Urinary bladder (tissue), 3 donors: ENCODE measurements at regions not wholly inside any gene's neighbourhood (a gene's known extent, or its start where the extent isn't known, plus 50 kb on each side); places are given as distances from the start of the nearest gene placed in this dataset.

Experiments
- DNase-seq: peaks from one replicate; pipeline ENCODE4 v3.0.0-alpha.2; 2015; ENCODE audit errors: extremely low spot score
- H3K27ac ChIP-seq: one replicate; pipeline ENCODE4 v1.5.1; 2013; ENCODE audit warnings: low read depth, mild to moderate bottlenecking, moderate library complexity
- H3K36me3 ChIP-seq: one replicate; pipeline ENCODE4 v1.6.1; 2013; ENCODE audit warnings: mild to moderate bottlenecking, moderate library complexity; ENCODE audit not compliant: insufficient read depth
- H3K4me1 ChIP-seq: one replicate; pipeline ENCODE4 v1.6.1; 2013; ENCODE audit warnings: mild to moderate bottlenecking, moderate library complexity; ENCODE audit not compliant: insufficient read depth
- H3K4me3 ChIP-seq: one replicate; pipeline ENCODE4 v1.5.1; 2013; ENCODE audit warnings: low read depth, low read length
- WGBS: extraction: QIAGEN DNeasy Blood & Tissue Kit; methylation state at CpG from one replicate; pipeline ENCODE4 v1.1.7; 2013; 5-methylcytosine and 5-hydroxymethylcytosine counted together
- donor health status: healthy with polysubstance abuse.
- donor health status: healthy.

DNA sequence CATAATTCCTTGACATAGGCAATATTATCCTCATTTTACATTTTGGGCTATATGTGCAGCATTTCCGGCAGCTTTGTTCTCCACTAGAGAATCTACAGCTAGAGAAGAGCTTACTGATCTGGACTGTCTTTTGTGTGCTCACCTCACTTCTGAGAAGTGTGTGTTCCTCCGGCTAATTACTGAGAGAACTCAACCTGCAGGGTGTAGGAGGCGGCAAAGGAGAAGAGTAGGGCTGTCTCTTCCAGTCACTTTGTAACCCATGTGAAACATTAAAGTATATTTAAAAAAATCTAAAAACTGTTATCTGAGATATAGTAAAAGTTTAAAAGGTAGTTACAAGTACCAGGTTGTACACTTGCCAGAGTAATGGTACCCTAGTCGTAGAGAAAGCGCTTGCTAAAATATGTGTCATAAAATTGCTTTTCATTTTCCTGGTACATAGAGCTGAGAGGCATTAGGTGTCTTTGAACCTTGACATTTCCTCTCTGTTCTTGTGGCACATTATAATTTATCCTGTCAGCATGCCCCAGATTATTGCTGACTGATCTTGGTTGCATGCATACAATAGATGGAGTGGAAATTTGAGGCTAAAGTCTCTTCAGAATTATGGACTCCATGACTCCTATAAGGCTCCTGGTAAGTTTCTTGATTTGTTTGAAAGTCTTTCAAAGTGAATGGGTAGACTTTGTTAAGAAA is 381.9 kb downstream of the LMO7 start:
- H3K4me3 ChIP-seq = no peak overlapping the region
- no peak overlapping the region for H3K27ac ChIP-seq
- DNase-seq = no peak
- H3K4me1 ChIP-seq = no peaks in the 10 kb centered on the region
- no peaks in the 10 kb centered on the region for H3K36me3 ChIP-seq
- 96% methylated on average over 5 of the region's 5 CpGs for WGBS

DNA sequence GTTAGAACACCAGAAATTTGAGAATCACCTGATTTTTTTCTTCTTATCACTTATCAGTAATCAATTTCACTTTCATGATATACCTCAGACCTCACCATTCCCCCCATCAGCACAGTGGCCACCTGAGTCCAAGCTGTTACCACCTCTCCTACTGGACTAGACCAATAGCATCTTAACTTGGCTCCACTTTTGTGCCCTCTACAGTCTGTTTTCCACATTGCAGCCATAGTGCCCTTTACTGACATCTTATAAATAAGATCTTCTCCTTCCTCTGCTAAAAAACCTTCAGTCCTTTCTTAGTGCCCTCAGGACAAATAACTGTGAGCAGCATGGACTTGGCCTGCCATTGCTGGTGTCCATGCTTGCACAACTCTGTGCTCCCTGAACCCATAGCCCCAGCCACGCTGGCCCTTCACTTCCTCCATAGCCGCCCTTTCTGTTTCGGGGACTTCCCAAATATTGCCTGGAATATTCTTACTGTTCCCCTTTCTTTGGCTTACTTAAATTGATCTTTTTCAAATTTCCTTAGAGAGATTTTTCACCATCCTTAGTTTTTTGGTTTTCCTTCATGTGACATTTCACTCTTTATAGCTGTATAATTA is 380.8 kb downstream of the LMO7 start:
- DNase-seq = no peak
- 96% methylated on average over 3 of the region's 3 CpGs for WGBS
- H3K36me3 ChIP-seq = no peaks in the 10 kb centered on the region
- no peak overlapping the region for H3K4me3 ChIP-seq
- H3K4me1 ChIP-seq = no peaks in the 10 kb centered on the region
- H3K27ac ChIP-seq = no peak overlapping the region

DNA sequence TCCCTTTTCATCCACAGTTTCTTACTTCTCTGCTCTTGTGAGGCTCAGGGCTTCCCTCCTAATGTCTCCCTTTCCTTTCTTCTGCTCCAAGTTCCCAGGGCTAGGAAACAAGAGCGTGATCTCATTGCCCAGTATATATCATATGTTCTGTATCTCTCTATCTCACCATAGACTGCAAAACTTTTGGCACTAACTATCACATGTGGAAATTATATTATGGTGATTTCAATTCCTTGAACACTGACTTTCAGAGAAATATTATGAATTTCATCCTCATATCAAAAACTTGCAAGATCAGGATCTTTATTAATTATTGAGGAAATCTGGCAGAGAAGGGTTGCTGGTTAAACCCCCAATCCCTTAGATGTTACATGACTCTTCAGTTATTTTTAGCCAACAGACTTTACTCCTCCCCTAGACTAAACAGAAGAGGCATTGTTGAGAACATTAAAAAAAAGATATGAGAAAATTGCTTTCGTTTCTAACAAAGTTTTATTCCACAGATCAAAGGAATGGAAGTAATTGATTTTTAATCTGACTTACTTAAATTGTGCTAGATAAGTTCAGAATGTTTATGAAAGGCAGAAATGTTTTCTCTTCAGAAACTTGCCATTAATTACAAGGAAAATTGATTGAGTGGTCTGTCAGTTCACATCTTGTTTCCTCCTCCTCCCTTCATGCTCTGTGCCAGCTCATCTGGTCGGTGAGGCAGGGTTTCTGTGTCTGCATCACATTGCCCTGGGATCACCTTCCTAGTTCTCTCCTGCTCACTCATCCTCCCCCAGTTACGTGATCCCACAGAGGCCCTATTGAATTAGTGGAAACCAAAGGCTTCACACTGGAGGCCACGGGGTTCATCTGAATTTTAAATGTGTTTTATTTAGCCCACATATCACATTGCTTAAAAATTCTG is 378.5 kb downstream of the LMO7 start:
- 44% methylated on average over 5 of the region's 5 CpGs for WGBS
- no peaks in the 10 kb centered on the region for H3K4me1 ChIP-seq
- DNase-seq = no peak
- no peak overlapping the region for H3K27ac ChIP-seq
- H3K36me3 ChIP-seq = no peaks in the 10 kb centered on the region
- no peak overlapping the region for H3K4me3 ChIP-seq

DNA sequence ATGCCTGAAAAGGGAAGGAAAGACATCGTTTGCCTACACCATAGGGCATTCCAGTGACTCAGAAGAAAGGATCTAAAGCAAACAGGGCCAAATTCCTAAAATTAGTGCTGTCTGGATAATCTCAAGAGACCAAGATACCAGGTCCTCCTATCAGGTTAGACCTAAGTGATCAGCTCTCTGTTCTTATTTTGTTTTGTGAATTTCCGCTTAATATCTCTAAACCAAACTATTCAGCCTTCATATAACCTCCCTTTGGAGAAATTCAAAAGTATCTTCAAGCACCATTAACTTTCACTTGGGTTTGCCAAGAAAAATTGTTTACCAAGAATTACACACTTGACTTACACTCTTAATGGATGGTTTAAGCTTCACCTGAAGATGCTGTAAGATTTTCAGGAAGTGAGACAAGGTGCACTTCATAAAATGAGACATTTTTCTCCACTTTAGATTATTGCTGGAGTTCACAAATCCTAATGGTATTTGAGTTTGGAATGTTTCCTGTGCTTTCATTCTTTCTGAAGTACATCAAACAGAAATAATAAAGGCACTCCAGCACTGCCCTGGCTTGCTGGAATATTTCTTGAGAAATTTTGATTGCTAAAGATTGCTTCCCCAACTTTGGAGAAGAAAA is 376.1 kb downstream of the LMO7 start:
- Histone ChIP-seq H3K36me3 (no peaks in the 10 kb centered on the region), H3K27ac (no peak overlapping the region), H3K4me3 (no peak overlapping the region), H3K4me1 (no peaks in the 10 kb centered on the region)
- WGBS = 76% methylated on average over 2 of the region's 2 CpGs
- no peak for DNase-seq

DNA sequence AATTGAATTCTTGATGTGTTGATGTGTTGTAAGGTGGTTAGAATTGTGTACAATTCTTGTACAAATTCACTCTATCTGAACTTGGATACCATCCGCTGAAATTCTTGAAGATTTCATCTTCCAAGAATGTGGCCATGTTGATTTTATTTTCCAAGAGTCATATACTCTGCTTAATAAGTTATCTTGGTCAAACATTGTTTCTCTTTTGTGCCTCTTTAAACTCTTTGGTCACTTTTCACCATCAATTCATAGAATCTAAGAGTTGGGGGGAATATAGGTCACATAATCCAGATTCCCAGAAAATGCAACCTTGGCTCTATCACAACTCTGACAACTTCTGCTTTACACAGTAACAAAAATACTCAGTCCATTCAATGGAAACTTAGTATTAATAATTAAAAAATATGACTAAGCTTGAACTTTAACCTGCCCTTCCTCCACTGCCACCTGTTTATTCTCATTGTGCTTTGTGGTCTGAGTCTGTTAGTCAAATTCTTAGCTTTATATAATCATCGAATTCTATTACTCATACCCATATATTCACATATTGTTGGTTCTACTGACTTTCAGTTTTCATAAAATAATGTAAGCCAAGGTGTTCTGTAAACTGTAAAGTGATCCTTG is 373.2 kb downstream of the LMO7 start:
- no peak for DNase-seq
- Histone ChIP-seq H3K4me1 (no peaks in the 10 kb centered on the region), H3K4me3 (no peak overlapping the region), H3K36me3 (no peaks in the 10 kb centered on the region), H3K27ac (no peak overlapping the region)
- 71% methylated on average over 2 of the region's 2 CpGs for WGBS

DNA sequence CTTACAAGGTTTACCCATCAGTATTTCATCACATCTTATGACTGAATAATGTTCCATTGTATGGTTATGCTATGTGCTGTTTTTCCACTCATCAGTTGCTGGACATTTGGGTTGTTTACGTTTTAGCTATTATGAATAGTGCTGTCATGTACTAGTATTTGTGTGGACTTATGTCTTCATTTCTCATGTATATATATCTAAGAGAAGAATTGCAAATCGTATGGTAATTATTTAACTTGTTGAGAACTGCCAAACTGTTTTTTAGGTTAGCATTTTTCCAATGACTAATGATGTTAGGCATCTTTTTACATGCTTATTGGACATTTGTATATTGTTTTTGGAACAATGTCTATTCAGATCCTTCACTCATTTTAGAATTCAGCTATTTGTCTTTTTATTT is 368.3 kb downstream of the LMO7 start:
- WGBS = 90% methylated on average over 2 of the region's 2 CpGs
- H3K36me3 ChIP-seq = no peaks in the 10 kb centered on the region
- DNase-seq = no peak
- no peaks in the 10 kb centered on the region for H3K4me1 ChIP-seq
- no peak overlapping the region for H3K4me3 ChIP-seq
- no peak overlapping the region for H3K27ac ChIP-seq

DNA sequence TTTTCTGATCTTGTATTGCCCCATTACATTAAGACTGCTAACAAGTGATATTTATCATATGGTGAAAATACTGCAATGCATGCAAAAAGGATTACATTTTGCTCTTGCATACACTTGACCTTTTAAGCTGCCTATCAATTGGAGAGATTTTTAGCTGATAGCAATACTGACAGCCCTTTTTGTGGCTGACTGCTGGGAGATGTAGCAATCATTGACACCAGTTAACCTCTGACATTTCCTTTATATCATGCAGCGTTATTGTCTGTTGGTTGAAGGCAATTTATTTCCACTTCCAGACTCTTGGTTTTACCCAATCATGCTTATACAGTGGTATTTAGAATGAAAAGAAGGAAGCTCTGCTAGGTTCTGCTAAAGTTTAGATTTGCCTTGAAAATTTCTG is 364.0 kb downstream of the LMO7 start:
- DNase-seq = no peak
- Histone ChIP-seq H3K27ac (no peak overlapping the region), H3K4me3 (no peak overlapping the region), H3K36me3 (no peaks in the 10 kb centered on the region), H3K4me1 (no peaks in the 10 kb centered on the region)
- 44% methylated on average over 1 of the region's 1 CpG for WGBS

DNA sequence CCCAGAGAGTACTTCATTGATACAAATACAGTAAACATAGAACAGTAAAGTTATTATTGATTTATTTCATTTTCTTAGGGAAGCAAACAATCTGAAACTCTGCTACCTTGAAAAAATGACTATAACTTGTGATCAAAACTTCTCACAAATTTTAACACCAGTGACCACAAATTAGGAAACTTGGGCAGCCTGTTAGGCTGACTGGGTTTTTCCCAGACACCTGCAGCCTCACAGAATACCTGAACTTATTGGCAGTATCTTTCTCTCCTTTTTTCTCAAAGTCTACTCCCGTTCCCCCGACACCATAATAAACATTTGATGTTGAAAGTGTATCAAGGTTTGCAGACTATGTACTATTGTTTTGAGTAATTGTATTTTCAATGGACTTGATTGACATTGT is 360.5 kb downstream of the LMO7 start:
- H3K4me1 ChIP-seq = no peaks in the 10 kb centered on the region

DNA sequence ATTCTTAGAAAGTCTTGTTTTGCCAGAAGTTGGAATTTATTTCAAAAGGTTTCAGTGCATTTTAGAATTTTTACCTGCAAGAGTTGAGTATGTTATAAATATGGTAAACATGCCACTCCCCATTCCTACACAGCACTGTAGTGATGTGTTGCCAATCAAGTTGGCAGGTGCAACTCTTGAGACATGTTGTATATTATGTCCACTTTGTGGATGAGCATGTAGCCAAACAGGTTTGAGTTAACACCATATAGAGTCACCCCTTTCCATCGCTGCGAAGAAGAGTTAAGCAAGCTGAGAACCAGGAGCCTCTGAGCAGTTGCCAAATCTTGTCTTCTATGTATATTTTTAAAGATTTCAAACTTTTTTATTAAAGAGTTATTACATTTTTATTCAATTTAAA is 359.8 kb downstream of the LMO7 start:
- Histone ChIP-seq H3K4me1 (no peaks in the 10 kb centered on the region), H3K36me3 (no peaks in the 10 kb centered on the region), H3K27ac (no peak overlapping the region), H3K4me3 (no peak overlapping the region)
- no peak for DNase-seq
- WGBS = 89% methylated on average over 2 of the region's 2 CpGs

More for the DNA sequence above, 360.5 kb downstream of the LMO7 start:
- H3K4me3 ChIP-seq = no peak overlapping the region
- H3K27ac ChIP-seq = no peak overlapping the region
- no peak for DNase-seq
- H3K36me3 ChIP-seq = no peaks in the 10 kb centered on the region
- WGBS = 93% methylated on average over 2 of the region's 2 CpGs

DNA sequence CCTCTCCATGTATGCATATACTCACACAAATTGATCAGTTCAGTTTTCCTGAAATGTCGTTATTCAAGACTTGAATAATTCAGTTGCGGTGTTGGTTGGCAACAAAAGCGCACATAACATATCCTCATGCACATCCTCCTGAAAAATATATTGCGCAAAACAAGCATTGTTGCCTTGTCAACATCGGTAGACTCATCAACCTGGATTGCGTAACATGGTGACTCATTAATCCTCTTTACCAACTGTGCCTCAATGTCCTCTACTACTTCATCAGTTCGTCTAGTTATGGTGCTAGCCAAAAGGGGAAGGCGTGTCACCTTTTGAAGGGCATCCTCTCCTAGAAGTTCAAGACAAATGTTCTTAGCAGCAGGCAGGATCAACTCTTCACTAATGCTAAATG is 357.7 kb downstream of the LMO7 start:
- no peaks in the 10 kb centered on the region for H3K36me3 ChIP-seq
- no peak overlapping the region for H3K4me3 ChIP-seq
- no peak overlapping the region for H3K27ac ChIP-seq
- DNase-seq = no peak
- H3K4me1 ChIP-seq = no peaks in the 10 kb centered on the region
- 96% methylated on average over 8 of the region's 8 CpGs for WGBS

DNA sequence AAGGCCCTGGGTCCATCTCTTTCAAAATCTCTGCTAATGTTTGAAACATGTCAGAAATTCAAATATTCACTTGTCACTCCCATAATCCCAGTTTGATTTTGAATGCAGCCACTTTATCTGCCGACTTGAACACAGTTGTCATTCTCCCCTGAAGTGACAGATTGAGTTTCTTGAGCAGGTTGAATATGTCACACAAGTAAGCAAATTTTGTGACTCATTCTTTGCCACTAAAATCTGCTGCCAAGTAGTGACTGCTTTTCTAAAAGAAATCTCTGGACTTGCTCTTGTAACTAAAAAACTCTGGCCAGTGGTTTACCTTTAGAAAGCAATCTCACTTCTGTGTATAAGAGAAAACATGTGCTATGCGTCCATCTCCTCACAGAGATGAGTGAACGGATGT is 357.1 kb downstream of the LMO7 start:
- Histone ChIP-seq H3K4me1 (no peaks in the 10 kb centered on the region), H3K4me3 (no peak overlapping the region), H3K36me3 (no peaks in the 10 kb centered on the region), H3K27ac (no peak overlapping the region)
- 73% methylated on average over 3 of the region's 3 CpGs for WGBS
- DNase-seq = no peak

DNA sequence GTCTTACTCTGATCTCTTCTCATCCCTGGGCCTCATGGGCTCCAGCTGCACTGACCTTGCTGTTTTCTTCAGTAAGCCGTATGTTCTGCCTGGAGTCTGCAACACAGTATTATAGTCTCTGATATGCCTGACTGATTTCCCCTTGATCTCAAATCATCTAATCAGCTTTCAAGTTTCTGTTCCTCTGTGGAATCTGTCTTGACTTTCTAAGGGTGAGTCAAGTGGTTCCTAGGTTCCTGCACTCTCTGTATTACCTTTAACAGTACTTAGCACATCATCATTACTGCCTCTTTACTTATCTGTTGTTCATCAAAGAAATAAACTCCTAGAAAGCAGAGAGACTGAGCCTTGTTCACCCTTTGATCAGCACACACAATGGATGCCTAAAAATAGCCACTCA is 350.7 kb downstream of the LMO7 start:
- Histone ChIP-seq H3K4me3 (no peak overlapping the region), H3K27ac (no peak overlapping the region), H3K4me1 (no peaks in the 10 kb centered on the region), H3K36me3 (no peaks in the 10 kb centered on the region)
- no peak for DNase-seq
- WGBS = 89% methylated on average over 1 of the region's 1 CpG

DNA sequence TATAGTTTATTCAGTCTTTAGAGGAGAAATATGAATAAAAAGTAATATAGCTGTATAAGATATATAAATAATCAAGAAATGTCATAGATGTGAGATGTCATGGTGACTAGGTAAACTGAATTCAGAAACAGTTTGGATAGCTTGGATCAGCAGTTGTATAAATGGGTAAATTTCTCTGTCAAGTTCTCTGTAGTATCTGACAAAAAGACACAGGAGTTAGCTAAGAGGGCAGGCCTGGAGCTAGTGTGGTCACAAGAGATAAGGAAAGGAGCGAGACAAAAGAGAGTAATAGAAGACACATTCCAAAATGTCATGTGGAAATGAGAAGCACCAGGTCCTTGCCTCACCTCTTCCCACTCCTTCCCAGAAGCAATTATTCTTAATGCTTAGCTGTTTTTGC is 349.0 kb downstream of the LMO7 start:
- H3K36me3 ChIP-seq = no peaks in the 10 kb centered on the region
- WGBS = 87% methylated on average over 1 of the region's 1 CpG

More for the DNA sequence above, 349.0 kb downstream of the LMO7 start:
- no peak overlapping the region for H3K27ac ChIP-seq
- no peak overlapping the region for H3K4me3 ChIP-seq
- DNase-seq = no peak
- H3K4me1 ChIP-seq = no peaks in the 10 kb centered on the region
